HepG2 (cell line): ENCODE measurements at regions not wholly inside any gene's neighbourhood (a gene's known extent, or its start where the extent isn't known, plus 50 kb on each side); places are given as distances from the start of the nearest gene placed in this dataset.

Experiments used
- ATAC-seq: fragments of 200-7000 bp; cut with Tn5 transposase; 3 replicates; pipeline ENCODE4 v1.9.1; 2020; ENCODE audit warnings: mild to moderate bottlenecking, moderate library complexity
- BruUV-seq: library from RNA; stranded (reverse); fragments of 400-500 nt; replicated peaks from 2 replicates; lab custom pipeline; 2021; lab: Mats Ljungman, UMichigan
- CTCF ChIA-PET: fragments of 300-600 bp; formaldehyde crosslinking; extraction: SDS; loops from one replicate; lab custom pipeline; 2021; ENCODE audit warnings: low total read pairs, inconsistent platforms, low intra/inter-chr PET ratio; lab: Yijun Ruan, JAX
- POLR2A ChIA-PET: fragments of 350-600 bp; sonication (Branson Sonifier 250); formaldehyde crosslinking; loops from one replicate; lab custom pipeline; 2020; ENCODE audit warnings: antibody characterized with exemption, inconsistent platforms; lab: Yijun Ruan, JAX
- DNase-seq: peaks from one replicate; pipeline ENCODE4 v3.0.0-alpha.2; 2015; ENCODE audit warnings: low spot score
- FAIRE-seq: peaks from 3 replicates; lab custom pipeline; 2011; peaks lifted over from hg19 to GRCh38; lab: Jason Lieb, UNC
- H2AFZ ChIP-seq: one replicate; pipeline ENCODE4 v1.6.1; 2011; ENCODE audit warnings: low read length, inconsistent platforms
- H3K27ac ChIP-seq: fragments of 300-600 bp; 3 replicates; pipeline ENCODE4 v1.8.0; 2011; ENCODE audit warnings: mixed run types, mild to moderate bottlenecking, mixed read lengths, low read length, inconsistent platforms; ENCODE audit not compliant: insufficient read depth; ENCODE audit errors: extremely low read length
- H3K27me3 ChIP-seq, 2 experiments: fragments of 200-600 bp in 1 of 2; 2 replicates in 1 of 2; 3 replicates in 1 of 2; pipeline versions ENCODE4 v1.6.0 to v1.8.0; 2011; ENCODE audit warnings: low read length in 2 of 2, mild to moderate bottlenecking in 2 of 2, moderate library complexity in 2 of 2, inconsistent platforms in 1 of 2; ENCODE audit not compliant: insufficient read depth in 2 of 2, control insufficient read depth in 1 of 2
- H3K36me3 ChIP-seq, 2 experiments: fragments of 200-600 bp in 1 of 2; replicated peaks in 1 of 2; 2 replicates in 1 of 2; 3 replicates in 1 of 2; pipeline versions ENCODE4 v1.5.1 to v1.8.0; 2011; ENCODE audit warnings: low read length in 2 of 2, inconsistent platforms in 1 of 2; ENCODE audit not compliant: insufficient read depth in 2 of 2, control insufficient read depth in 1 of 2
- H3K4me1 ChIP-seq: 2 replicates; pipeline ENCODE4 v1.5.1; 2012; ENCODE audit warnings: low read length, inconsistent platforms; ENCODE audit not compliant: insufficient read depth
- H3K4me2 ChIP-seq: 2 replicates; pipeline ENCODE4 v1.6.0; 2011; ENCODE audit warnings: low read depth, low read length, inconsistent platforms
- H3K4me3 ChIP-seq, 3 experiments: fragments of 200-600 bp in 1 of 3; sonication (generic), shearing (Covaris generic) in 1 of 3; replicated peaks in 1 of 3; 2 replicates each; pipeline ENCODE4 v1.5.1; 2011 to 2016; ENCODE audit warnings: low read length in 3 of 3, inconsistent platforms in 2 of 3, low read depth in 2 of 3, mild to moderate bottlenecking in 2 of 3, control low read depth in 1 of 3, mixed read lengths in 1 of 3; ENCODE audit not compliant: insufficient read depth in 1 of 3
- H3K79me2 ChIP-seq: one replicate; pipeline ENCODE4 v1.6.1; 2011; ENCODE audit warnings: low read length, inconsistent platforms; ENCODE audit not compliant: insufficient read depth
- H3K9ac ChIP-seq: 2 replicates; pipeline ENCODE4 v1.6.0; 2011; ENCODE audit warnings: mild to moderate bottlenecking, low read depth, low read length, inconsistent platforms; ENCODE audit not compliant: insufficient read depth
- H3K9me3 ChIP-seq: 2 replicates; pipeline ENCODE4 v1.5.1; 2012; ENCODE audit warnings: mild to moderate bottlenecking, low read length
- H4K20me1 ChIP-seq: 2 replicates; pipeline ENCODE4 v1.6.0; 2011; ENCODE audit warnings: inconsistent platforms, mild to moderate bottlenecking, low read length, moderate library complexity; ENCODE audit not compliant: insufficient read depth
- ARNTL ChIP-seq: sonication (generic); formaldehyde crosslinking; IDR thresholded peaks from 2 replicates; pipeline ENCODE4 v1.4.0; 2020; ENCODE audit warnings: mild to moderate bottlenecking, missing genetic modification reagents
- ATRX ChIP-seq: sonication (generic); formaldehyde crosslinking; IDR thresholded peaks from 2 replicates; pipeline ENCODE4 v1.4.0; 2020; ENCODE audit warnings: missing genetic modification reagents, borderline replicate concordance
- SCMH1 ChIP-seq: sonication (generic); formaldehyde crosslinking; IDR thresholded peaks from 2 replicates; pipeline ENCODE4 v1.9.0; 2021; ENCODE audit warnings: missing genetic modification reagents, mild to moderate bottlenecking, borderline replicate concordance
- TBX2 ChIP-seq: sonication (generic); formaldehyde crosslinking; IDR thresholded peaks from 2 replicates; pipeline ENCODE4 v1.5.0; 2020; ENCODE audit warnings: missing genetic modification reagents, mild to moderate bottlenecking, borderline replicate concordance
- ZEB1 ChIP-seq: IDR thresholded peaks from 2 replicates; pipeline ENCODE4 v1.6.1; 2012; ENCODE audit warnings: mild to moderate bottlenecking, low read depth, inconsistent platforms; ENCODE audit not compliant: insufficient replicate concordance
- ZNF253 ChIP-seq: sonication (generic); formaldehyde crosslinking; IDR thresholded peaks from 2 replicates; pipeline ENCODE4 v1.8.0; 2022; ENCODE audit warnings: mild to moderate bottlenecking, missing genetic modification reagents, borderline replicate concordance
- ZNF256 ChIP-seq: sonication (generic); formaldehyde crosslinking; conservative IDR thresholded peaks from 2 replicates; pipeline ENCODE4 v1.4.0; 2020; ENCODE audit warnings: missing genetic modification reagents
- ZNF672 ChIP-seq: sonication (generic); formaldehyde crosslinking; IDR thresholded peaks from 2 replicates; pipeline ENCODE4 v1.8.1; 2022; ENCODE audit warnings: missing genetic modification reagents
- WGBS: methylation state at CpG from one replicate; pipeline ENCODE4 v1.1.6; 2017; ENCODE audit warnings: low lambda C conversion rate; 5-methylcytosine and 5-hydroxymethylcytosine counted together
- in situ Hi-C: cut with HindIII; loops from 2 replicates; pipeline ENCODE4 v1.10.0; 2017; ENCODE audit warnings: low pct_unique_long_range_greater_than_20kb; ENCODE audit not compliant: extremely low pct_ligation_motif_present
- intact Hi-C: fragments of 100-400 bp; cut with micrococcal nuclease; formaldehyde crosslinking; loops from one replicate; pipeline ENCODE4 v1.10.0; 2022; ENCODE audit not compliant: unreplicated experiment
- TF ChIP-seq, protein P1 (sequence below): sonication (generic); formaldehyde crosslinking; IDR thresholded peaks from 2 replicates; pipeline ENCODE4 v1.8.1; 2023; ENCODE audit warnings: missing genetic modification reagents, mild to moderate bottlenecking, borderline replicate concordance
- TF ChIP-seq, protein P2 (sequence below): sonication (generic); formaldehyde crosslinking; conservative IDR thresholded peaks from 2 replicates; pipeline ENCODE4 v1.4.0; 2020; ENCODE audit warnings: mild to moderate bottlenecking, missing genetic modification reagents, moderate library complexity
- TF ChIP-seq, protein P3 (sequence below): sonication (generic); formaldehyde crosslinking; IDR thresholded peaks from 2 replicates; pipeline ENCODE4 v1.8.0; 2022; ENCODE audit warnings: missing genetic modification reagents, low read depth, mild to moderate bottlenecking, borderline replicate concordance
- TF ChIP-seq, protein P4 (sequence below): IDR thresholded peaks from 2 replicates; pipeline ENCODE4 v1.6.1; 2018; ENCODE audit warnings: missing genetic modification reagents
- TF ChIP-seq, protein P5 (sequence below): sonication (generic); formaldehyde crosslinking; IDR thresholded peaks from 2 replicates; pipeline ENCODE4 v1.8.0; 2022; ENCODE audit warnings: mild to moderate bottlenecking, missing genetic modification reagents; ENCODE audit not compliant: insufficient replicate concordance
- TF ChIP-seq, protein P6 (sequence below), 2 experiments: fragments of 450-650 bp in 1 of 2; sonication (generic) in 1 of 2; formaldehyde crosslinking; IDR thresholded peaks; 2 replicates each; pipeline versions ENCODE4 v1.5.0 to v1.8.0; 2020 to 2022; ENCODE audit warnings: mild to moderate bottlenecking in 1 of 2, missing genetic modification reagents in 1 of 2
- TF ChIP-seq, protein P7 (sequence below): IDR thresholded peaks from 2 replicates; pipeline ENCODE4 v1.6.1; 2012; ENCODE audit warnings: low read depth, low read length, improper control_type of control experiment

DNA sequence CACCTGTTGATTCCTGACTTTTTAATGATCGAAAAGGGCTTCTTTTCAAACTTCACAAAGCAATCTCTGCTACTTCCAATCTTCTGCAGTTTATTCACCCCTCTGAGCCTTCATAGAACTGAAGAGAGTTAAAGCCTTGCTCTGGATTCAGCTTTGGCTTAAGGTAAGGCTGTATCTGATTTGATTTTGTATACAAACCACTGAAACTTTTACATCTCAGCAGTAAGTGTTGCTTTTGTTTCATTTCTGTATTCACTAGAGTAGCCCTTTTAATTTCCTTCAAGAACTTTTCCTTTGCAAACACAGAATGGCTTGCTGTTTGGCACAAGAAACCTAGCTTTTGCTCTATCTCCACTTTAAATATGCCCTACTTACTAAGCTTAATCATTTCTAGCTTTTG is 1193.0 kb upstream of the GBE1 start:
- Histone ChIP-seq H3K4me1 (no peaks in the 10 kb centered on the region), H3K27me3 (no peaks in the 10 kb centered on the region), H4K20me1 (no peaks in the 10 kb centered on the region), H3K4me2 (no peak overlapping the region), H3K9ac (no peak overlapping the region), H3K9me3 (0 out of 2 replicates have a peak, but pooled peaks cover 3% of the 10 kb centered on the region), H2AFZ (no peak overlapping the region), H3K36me3 (no peaks in the 10 kb centered on the region), H3K27ac (no peak overlapping the region), H3K79me2 (no peaks in the 10 kb centered on the region), H3K4me3 (no peak overlapping the region)
- intact Hi-C loops = no loop called here
- in situ Hi-C loops = no loop called here
- no peak for FAIRE-seq
- WGBS = 0% methylated on average over 1 of the region's 1 CpG
- BruUV-seq = no TSS peak
- CTCF ChIA-PET = no interaction called here
- ATAC-seq = no peak
- no peak for DNase-seq
- POLR2A ChIA-PET = no interaction called here
- TF ChIP-seq ZNF672 (no peak), ZNF256 (CRISPR knock-in tag) (no peak), SCMH1 (CRISPR knock-in tag) (no peak), TBX2 (no peak), ATRX (CRISPR knock-in tag) (no peak), ZNF253 (CRISPR knock-in tag) (no peak), ARNTL (CRISPR knock-in tag) (no peak), ZEB1 (no peak)
- TF ChIP-seq, protein P1, sequence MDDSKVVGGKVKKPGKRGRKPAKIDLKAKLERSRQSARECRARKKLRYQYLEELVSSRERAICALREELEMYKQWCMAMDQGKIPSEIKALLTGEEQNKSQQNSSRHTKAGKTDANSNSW (CRISPR knock-in tag) = no peak
- TF ChIP-seq, protein P2, sequence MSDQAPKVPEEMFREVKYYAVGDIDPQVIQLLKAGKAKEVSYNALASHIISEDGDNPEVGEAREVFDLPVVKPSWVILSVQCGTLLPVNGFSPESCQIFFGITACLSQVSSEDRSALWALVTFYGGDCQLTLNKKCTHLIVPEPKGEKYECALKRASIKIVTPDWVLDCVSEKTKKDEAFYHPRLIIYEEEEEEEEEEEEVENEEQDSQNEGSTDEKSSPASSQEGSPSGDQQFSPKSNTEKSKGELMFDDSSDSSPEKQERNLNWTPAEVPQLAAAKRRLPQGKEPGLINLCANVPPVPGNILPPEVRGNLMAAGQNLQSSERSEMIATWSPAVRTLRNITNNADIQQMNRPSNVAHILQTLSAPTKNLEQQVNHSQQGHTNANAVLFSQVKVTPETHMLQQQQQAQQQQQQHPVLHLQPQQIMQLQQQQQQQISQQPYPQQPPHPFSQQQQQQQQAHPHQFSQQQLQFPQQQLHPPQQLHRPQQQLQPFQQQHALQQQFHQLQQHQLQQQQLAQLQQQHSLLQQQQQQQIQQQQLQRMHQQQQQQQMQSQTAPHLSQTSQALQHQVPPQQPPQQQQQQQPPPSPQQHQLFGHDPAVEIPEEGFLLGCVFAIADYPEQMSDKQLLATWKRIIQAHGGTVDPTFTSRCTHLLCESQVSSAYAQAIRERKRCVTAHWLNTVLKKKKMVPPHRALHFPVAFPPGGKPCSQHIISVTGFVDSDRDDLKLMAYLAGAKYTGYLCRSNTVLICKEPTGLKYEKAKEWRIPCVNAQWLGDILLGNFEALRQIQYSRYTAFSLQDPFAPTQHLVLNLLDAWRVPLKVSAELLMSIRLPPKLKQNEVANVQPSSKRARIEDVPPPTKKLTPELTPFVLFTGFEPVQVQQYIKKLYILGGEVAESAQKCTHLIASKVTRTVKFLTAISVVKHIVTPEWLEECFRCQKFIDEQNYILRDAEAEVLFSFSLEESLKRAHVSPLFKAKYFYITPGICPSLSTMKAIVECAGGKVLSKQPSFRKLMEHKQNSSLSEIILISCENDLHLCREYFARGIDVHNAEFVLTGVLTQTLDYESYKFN (CRISPR knock-in tag) = no peak
- TF ChIP-seq, protein P3, sequence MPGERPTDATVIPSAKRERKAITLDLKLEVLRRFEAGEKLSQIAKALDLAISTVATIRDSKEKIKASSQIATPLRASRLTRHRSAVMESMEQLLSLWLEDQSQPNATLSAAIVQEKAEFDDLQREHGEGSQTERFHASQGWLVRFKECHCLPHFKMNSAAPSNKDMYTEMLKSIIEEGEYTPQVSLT (CRISPR knock-in tag) = no peak
- TF ChIP-seq, protein P4, sequence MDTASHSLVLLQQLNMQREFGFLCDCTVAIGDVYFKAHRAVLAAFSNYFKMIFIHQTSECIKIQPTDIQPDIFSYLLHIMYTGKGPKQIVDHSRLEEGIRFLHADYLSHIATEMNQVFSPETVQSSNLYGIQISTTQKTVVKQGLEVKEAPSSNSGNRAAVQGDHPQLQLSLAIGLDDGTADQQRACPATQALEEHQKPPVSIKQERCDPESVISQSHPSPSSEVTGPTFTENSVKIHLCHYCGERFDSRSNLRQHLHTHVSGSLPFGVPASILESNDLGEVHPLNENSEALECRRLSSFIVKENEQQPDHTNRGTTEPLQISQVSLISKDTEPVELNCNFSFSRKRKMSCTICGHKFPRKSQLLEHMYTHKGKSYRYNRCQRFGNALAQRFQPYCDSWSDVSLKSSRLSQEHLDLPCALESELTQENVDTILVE (CRISPR knock-in tag) = no peak
- TF ChIP-seq, protein P5, sequence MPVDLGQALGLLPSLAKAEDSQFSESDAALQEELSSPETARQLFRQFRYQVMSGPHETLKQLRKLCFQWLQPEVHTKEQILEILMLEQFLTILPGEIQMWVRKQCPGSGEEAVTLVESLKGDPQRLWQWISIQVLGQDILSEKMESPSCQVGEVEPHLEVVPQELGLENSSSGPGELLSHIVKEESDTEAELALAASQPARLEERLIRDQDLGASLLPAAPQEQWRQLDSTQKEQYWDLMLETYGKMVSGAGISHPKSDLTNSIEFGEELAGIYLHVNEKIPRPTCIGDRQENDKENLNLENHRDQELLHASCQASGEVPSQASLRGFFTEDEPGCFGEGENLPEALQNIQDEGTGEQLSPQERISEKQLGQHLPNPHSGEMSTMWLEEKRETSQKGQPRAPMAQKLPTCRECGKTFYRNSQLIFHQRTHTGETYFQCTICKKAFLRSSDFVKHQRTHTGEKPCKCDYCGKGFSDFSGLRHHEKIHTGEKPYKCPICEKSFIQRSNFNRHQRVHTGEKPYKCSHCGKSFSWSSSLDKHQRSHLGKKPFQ (CRISPR knock-in tag) = no peak
- TF ChIP-seq, protein P6, sequence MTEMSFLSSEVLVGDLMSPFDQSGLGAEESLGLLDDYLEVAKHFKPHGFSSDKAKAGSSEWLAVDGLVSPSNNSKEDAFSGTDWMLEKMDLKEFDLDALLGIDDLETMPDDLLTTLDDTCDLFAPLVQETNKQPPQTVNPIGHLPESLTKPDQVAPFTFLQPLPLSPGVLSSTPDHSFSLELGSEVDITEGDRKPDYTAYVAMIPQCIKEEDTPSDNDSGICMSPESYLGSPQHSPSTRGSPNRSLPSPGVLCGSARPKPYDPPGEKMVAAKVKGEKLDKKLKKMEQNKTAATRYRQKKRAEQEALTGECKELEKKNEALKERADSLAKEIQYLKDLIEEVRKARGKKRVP (CRISPR knock-in tag; IDR thresholded peaks at IDR 0.05) = no peak
- TF ChIP-seq, protein P7, sequence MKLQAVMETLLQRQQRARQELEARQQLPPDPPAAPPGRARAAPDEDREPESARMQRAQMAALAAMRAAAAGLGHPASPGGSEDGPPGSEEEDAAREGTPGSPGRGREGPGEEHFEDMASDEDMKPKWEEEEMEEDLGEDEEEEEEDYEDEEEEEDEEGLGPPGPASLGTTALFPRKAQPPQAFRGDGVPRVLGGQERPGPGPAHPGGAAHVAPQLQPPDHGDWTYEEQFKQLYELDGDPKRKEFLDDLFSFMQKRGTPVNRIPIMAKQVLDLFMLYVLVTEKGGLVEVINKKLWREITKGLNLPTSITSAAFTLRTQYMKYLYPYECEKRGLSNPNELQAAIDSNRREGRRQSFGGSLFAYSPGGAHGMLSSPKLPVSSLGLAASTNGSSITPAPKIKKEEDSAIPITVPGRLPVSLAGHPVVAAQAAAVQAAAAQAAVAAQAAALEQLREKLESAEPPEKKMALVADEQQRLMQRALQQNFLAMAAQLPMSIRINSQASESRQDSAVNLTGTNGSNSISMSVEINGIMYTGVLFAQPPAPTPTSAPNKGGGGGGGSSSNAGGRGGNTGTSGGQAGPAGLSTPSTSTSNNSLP = no peak
